DMS79 (cell line): ENCODE measurements at regions not wholly inside any gene's neighbourhood (a gene's known extent, or its start where the extent isn't known, plus 50 kb on each side); places are given as distances from the start of the nearest gene placed in this dataset.
"Not testable (repeated sequence)": the region's sequence is repeated elsewhere in the genome, so short reads cannot be mapped to it uniquely, and the experiment has no call there.

Experiments used
- DNase-seq: peaks from one replicate; lab custom pipeline; 2025; lab: John Stamatoyannopoulos, UW

GRCh38 chr5:62886603-62887315, 308.1 kb downstream of the LRRC70 start:
- no peak for DNase-seq

GRCh38 chr5:62837330-62837729, 258.7 kb downstream of the LRRC70 start:
- not testable (repeated sequence) for DNase-seq

- no peak for DNase-seq
These were observed 251.0 kb downstream of the LRRC70 start for GRCh38 chr5:62829604-62829986.

GRCh38 chr5:62828742-62829603, 250.4 kb downstream of the LRRC70 start:
- no peak for DNase-seq

DNA sequence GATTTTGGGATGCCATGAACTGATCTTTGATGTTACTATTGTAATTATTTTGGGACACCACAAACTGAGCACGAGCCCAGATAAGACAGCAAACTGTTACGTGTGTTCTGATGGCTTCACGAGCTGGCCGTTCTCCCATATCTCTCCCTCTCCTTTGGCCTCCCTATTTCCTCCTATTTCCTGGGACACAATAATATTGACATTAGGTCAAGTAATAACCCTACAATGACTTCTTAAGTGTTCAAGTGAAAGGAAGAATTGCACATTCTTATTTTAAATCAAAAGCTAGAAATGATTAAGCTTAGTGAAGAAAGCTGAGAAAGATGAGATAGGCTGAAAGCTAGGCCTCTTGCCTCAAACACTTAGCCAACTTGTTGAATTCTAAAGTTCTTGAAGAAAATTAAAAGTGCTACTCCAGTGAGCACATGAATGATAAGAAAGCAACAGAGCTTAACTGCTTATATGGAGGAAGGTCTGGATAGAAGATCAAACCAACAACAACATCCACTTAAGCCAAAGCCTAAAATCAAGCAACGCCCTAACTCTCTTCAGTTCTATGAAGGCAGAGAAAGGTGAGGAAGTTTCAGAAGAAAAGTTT, 247.1 kb downstream of the LRRC70 start:
- no peak for DNase-seq

DNA sequence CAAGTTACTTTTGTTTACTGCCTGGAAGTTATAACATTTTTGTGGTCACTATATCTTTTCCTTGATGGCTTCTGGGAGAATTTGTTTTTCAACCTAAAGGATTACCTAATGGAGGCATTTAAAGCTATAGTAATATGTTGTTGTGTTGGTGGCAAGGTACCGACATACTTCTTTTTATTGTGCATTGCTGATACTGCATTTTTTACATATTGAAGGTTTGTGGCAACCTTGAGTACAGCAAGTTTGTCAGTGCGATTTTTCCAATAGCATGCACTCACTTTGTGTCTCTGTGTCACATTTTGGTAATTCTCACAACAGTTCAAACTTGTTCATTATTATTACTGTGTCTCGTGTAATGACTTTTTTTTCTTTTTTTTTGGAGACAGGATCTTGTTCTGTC, 246.3 kb downstream of the LRRC70 start:
- DNase-seq, result no peak

GRCh38 chr5:62817043-62817442, 238.4 kb downstream of the LRRC70 start:
- not testable (repeated sequence) for DNase-seq

DNA sequence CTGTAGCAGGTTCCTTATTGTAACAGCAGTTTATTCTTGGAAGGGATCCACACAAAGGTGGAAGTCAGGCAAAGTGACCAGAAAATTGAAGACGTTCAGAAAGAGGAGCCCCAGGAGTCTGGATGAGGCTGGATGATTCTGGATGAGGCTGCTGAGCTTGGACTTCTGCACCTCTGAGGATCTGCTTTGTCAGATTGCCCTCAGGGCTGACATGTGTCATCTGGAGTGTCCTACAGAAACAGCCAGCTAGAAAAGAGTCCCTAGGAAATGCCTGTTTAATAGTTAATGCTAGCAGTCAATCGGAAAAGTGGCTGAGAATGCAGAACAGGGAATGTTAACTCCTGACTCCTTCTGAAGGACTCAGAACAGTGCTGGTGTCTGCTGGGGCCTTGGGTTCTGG, 236.4 kb downstream of the LRRC70 start:
- no peak for DNase-seq

DNA sequence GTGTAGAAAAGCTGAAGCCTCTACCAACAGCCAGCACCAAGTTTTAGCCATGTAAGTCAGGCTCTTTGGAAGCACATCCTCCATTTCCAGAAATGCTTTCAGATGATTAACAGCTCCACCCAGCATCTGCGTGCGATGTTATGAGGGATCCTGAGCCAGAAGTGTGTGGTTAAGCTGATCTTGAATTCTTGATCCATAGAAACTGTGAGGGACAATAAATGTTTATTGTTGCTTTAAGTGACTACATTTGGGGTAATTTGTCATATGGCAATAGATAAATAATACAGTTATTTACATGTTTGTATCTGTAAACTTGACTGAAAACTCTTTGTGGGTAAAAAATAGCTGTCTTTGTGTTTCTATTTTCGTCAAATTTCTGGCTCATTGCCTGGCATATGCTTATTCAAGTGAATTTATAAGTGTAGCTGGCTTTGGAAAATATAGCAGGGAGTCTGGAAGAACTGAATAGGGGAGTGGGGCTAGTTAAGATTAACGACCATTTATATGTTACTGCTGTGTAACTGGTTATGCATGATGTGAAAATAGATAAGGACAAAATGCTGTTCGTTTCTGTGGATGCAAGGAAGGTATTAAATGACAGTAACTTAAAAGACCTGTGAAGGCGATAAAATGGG, 234.1 kb downstream of the LRRC70 start:
- peak; percentile 76 for DNase-seq

- not testable (repeated sequence) for DNase-seq
These were observed 226.2 kb downstream of the LRRC70 start for GRCh38 chr5:62804819-62805218.

DNA sequence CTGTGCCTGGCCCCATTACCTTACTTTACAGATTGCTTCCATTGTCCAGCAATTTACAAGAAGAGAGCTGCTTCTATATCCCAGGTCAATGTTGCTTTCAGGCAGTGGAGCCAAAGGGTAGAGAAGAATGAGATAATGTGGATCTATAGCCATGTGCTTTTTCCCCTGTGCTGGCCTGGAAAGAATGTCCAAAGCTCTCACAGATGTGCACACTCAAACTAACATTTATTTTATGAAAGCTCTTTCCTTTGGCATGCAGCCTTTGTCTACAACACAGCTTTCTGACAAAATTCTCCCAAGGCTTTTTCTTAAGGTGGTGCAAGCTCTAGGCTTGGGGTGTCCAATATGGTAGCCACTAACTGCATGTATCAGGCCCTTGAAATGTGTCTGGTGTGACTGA, 217.3 kb downstream of the LRRC70 start:
- DNase-seq, result no peak

DNA sequence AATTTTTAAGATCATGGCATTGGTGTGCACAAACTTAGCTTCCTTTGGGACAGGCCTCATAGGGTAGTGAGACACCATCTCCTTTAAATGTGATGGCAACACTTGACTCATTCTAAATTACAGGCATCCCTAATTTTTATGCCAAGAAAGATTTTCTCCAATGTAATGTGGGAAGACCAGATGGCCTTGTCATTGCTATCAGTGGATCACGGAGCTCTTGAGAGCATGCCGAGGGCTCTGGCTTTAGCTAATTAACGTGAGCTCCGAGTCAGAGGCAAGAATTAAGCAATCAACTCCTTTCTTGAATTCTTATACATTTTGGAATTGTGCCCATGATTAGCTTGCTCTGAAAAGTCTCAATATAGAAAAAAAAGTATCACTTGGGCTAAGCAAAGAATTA, 215.8 kb downstream of the LRRC70 start:
- DNase-seq, result no peak

DNA sequence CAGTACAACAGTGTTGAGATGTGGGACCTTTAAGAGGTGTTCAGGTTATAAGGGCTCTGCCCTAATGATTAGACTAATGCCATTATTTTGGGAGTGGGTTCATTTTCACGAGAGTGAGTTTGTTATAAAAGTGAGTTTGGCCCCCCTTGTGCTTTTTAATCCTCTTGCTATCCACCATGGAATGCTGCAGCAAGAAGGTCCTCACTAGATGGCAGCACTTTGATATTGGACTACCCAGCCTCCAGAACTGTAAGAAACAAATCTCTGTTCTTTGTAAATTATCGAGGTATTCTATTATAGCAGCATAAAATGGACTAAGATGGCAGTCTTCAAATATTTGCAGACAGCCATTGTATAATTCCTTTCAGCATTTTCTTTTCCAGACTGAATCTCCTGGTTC, 212.4 kb downstream of the LRRC70 start:
- DNase-seq, result no peak

DNA sequence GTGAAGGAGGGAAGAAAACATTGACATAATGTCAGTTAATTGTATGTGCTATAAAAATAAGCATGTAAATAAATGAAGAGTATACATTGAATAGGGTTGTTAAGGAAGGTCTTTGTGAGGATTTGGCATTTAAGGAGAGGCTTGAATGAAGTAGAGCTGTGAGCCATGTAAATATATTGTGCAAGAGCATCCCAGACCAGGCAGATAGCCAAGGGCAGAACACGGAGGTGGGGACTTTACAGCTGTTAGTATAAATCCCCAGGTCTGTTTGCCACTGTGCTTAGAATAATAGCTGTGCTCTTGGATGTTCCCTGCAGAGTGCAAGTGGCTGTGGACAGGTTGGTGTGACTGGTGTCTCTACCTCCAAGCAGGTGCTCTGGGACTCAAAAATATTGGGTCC, 211.7 kb downstream of the LRRC70 start:
- DNase-seq, result no peak

GRCh38 chr5:62786099-62786498, 207.5 kb downstream of the LRRC70 start:
- DNase-seq, result peak; percentile 4

- no peak for DNase-seq
These were observed 207.0 kb downstream of the LRRC70 start for GRCh38 chr5:62785588-62785987.

GRCh38 chr5:62783374-62784057, 204.9 kb downstream of the LRRC70 start:
- DNase-seq, result no peak

DNA sequence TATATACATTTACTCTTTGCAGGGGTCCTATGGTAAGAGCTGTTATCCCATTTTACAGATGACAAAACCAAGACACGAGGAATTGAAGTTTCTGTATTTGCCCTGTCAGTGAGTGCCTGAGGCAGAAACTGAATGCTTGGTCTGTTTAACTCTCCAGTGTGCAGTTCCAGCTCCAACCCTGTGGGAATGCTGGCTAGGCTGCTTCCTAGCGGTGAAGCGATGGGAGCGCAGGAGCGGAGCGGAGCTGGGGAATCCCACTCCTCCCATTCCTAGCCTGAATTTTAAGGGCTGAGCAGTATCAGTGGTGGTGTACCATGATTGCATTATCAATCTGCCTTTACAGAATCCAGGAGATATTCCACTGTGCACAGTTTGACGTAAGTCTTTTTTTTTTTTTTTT, 202.3 kb downstream of the LRRC70 start:
- DNase-seq, result no peak

DNA sequence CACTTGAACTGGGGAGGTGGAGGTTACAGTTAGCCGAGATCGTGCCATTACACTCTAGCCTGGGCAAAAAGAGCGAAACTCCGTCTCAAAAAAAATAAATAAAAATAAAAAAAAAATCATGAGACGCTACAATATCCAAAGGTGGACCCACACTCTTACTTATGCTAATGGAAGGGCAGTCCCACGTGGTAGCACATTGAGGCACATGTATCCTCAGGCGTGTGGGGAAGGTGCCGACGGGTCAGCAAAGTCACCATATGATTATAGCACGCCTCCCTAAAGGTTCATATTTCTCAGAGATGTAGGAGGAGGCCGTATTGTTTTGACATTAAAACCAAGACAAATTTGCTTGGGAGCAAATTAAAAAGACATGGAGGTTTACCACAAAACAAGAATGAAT, 201.6 kb downstream of the LRRC70 start:
- no peak for DNase-seq

DNA sequence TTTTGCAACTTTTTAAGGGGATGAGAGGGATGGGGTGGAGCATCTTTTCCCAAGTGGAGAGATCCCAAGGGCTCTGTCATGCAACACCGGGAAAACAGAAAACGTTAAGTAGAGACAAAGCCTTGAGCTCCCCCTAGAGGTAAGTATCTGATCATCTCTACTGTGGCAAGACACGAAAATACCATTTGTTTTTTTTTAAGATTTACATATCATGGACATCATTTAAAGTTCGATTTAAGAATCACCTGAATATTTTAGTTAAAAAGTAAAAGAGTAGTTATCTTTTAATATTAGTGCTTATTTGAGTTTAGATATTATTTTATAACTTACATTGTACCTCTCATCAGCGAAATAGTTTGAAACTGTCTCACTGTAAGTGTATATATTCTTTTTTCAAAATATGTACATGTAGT, 200.4 kb downstream of the LRRC70 start:
- no peak for DNase-seq

- DNase-seq, result no peak
These were observed 199.8 kb downstream of the LRRC70 start for GRCh38 chr5:62778316-62779009.
